ENCODE measurements at regions not wholly inside any gene's neighbourhood (a gene's known extent, or its start where the extent isn't known, plus 50 kb on each side); places are given as distances from the start of the nearest gene placed in this dataset.

Small RNA genes in the stretch of these regions (microRNA-seq; reads per million reads assigned to microRNA genes)
- gene MIR5701-1, result 0 reads per million in 2 donors

Data from left colon (tissue), 2 donors.